OCI-LY7 (cell line): ENCODE measurements at regions not wholly inside any gene's neighbourhood (a gene's known extent, or its start where the extent isn't known, plus 50 kb on each side); places are given as distances from the start of the nearest gene placed in this dataset.

Experiments
- BruUV-seq: library from RNA; stranded (reverse); fragments of 400-500 nt; replicated peaks from 2 replicates; lab custom pipeline; 2021; lab: Mats Ljungman, UMichigan
- CTCF ChIA-PET: fragments of 300-600 bp; sonication (Branson Sonifier 250); formaldehyde crosslinking; loops from one replicate; lab custom pipeline; 2022; ENCODE audit warnings: antibody characterized with exemption; ENCODE audit not compliant: unreplicated experiment; lab: Charles Lee
- POLR2A ChIA-PET: fragments of 300-600 bp; sonication (Branson Sonifier 250); formaldehyde crosslinking; loops from one replicate; lab custom pipeline; 2022; ENCODE audit warnings: antibody characterized with exemption; lab: Charles Lee
- DNase-seq: peaks from one replicate; pipeline ENCODE4 v3.0.0-alpha.2; 2015; ENCODE audit warnings: low spot score
- H2AFZ ChIP-seq: fragments of 200-600 bp; sonication (generic), shearing (Covaris generic); 2 replicates; pipeline ENCODE4 v1.6.1; 2014; ENCODE audit warnings: mild to moderate bottlenecking, antibody characterized with exemption, low read length, moderate library complexity
- H3K27ac ChIP-seq: fragments of 200-600 bp; sonication (generic); 2 replicates; pipeline ENCODE4 v1.5.1; 2014; ENCODE audit warnings: mixed run types, low read depth, mild to moderate bottlenecking, moderate library complexity, low read length, inconsistent platforms; ENCODE audit not compliant: poor library complexity, severe bottlenecking
- H3K36me3 ChIP-seq: fragments of 200-600 bp; sonication (generic); 2 replicates; pipeline ENCODE4 v1.6.1; 2014; ENCODE audit warnings: mild to moderate bottlenecking, antibody characterized with exemption, low read length, moderate library complexity, mixed read lengths; ENCODE audit not compliant: insufficient read depth
- H3K4me1 ChIP-seq: fragments of 200-600 bp; sonication (generic); 2 replicates; pipeline ENCODE4 v1.5.1; 2014; ENCODE audit warnings: mild to moderate bottlenecking, low read length; ENCODE audit not compliant: insufficient read depth, poor library complexity, severe bottlenecking
- H3K4me2 ChIP-seq: fragments of 200-600 bp; sonication (generic); 2 replicates; pipeline ENCODE4 v1.6.1; 2014; ENCODE audit warnings: mild to moderate bottlenecking, low read length
- H3K4me3 ChIP-seq: fragments of 200-600 bp; sonication (generic); 2 replicates; pipeline ENCODE4 v1.5.1; 2014; ENCODE audit warnings: mild to moderate bottlenecking, low read depth, low read length; ENCODE audit not compliant: poor library complexity, severe bottlenecking
- H3K79me2 ChIP-seq: fragments of 200-600 bp; sonication (generic); 2 replicates; pipeline ENCODE4 v1.6.1; 2016; ENCODE audit warnings: low read depth, mild to moderate bottlenecking, low read length, moderate library complexity, mixed read lengths; ENCODE audit not compliant: insufficient read depth
- H3K9me2 ChIP-seq: fragments of 200-600 bp; sonication (generic); 2 replicates; pipeline ENCODE4 v1.6.1; 2016; ENCODE audit warnings: mild to moderate bottlenecking, low read length, mixed read lengths; ENCODE audit not compliant: insufficient read depth
- H3K9me3 ChIP-seq: fragments of 200-600 bp; sonication (generic); 2 replicates; pipeline ENCODE4 v1.6.1; 2014; ENCODE audit warnings: mild to moderate bottlenecking, mixed run types, low read length, mixed read lengths
- H4K20me1 ChIP-seq: fragments of 200-600 bp; sonication (generic); 2 replicates; pipeline ENCODE4 v1.6.1; 2014; ENCODE audit warnings: mild to moderate bottlenecking, antibody characterized with exemption, low read length, moderate library complexity, mixed read lengths; ENCODE audit not compliant: insufficient read depth
- EZH2phosphoT487 ChIP-seq: fragments of 200-600 bp; sonication (generic); IDR thresholded peaks from 2 replicates; pipeline ENCODE4 v1.6.1; 2018; ENCODE audit warnings: low read depth, borderline replicate concordance, mild to moderate bottlenecking, mixed run types, antibody characterized with exemption, low read length, moderate library complexity, mixed read lengths
- intact Hi-C: fragments of 100-400 bp; cut with micrococcal nuclease; formaldehyde crosslinking; loops from one replicate; pipeline ENCODE4 v1.10.0; 2022; ENCODE audit not compliant: unreplicated experiment
- TF ChIP-seq, protein P1 (sequence below): fragments of 200-600 bp; sonication (generic); conservative IDR thresholded peaks from 2 replicates; pipeline ENCODE4 v1.5.1; 2014; ENCODE audit warnings: mild to moderate bottlenecking, antibody characterized with exemption, low read length, moderate library complexity, mixed read lengths

- POLR2A ChIA-PET, result interaction anchor here (1.2 kb wide), 1 partner anchor 10 kb away, joined by 3 read pairs; no protein-coding TSS in a partner anchor
- Histone ChIP-seq H3K27ac (no peak overlapping the region), H3K4me3 (no peak overlapping the region), H3K36me3 (no peaks in the 10 kb centered on the region), H3K4me1 (no peaks in the 10 kb centered on the region), H3K79me2 (no peaks in the 10 kb centered on the region), H3K4me2 (no peak overlapping the region), H3K9me2 (no peaks in the 10 kb centered on the region), H3K9me3 (peaks cover 6% of the 10 kb centered on the region; the same call in 1 of the 2 replicates), H2AFZ (no peak overlapping the region), H4K20me1 (no peaks in the 10 kb centered on the region)
- TF ChIP-seq, protein P1, sequence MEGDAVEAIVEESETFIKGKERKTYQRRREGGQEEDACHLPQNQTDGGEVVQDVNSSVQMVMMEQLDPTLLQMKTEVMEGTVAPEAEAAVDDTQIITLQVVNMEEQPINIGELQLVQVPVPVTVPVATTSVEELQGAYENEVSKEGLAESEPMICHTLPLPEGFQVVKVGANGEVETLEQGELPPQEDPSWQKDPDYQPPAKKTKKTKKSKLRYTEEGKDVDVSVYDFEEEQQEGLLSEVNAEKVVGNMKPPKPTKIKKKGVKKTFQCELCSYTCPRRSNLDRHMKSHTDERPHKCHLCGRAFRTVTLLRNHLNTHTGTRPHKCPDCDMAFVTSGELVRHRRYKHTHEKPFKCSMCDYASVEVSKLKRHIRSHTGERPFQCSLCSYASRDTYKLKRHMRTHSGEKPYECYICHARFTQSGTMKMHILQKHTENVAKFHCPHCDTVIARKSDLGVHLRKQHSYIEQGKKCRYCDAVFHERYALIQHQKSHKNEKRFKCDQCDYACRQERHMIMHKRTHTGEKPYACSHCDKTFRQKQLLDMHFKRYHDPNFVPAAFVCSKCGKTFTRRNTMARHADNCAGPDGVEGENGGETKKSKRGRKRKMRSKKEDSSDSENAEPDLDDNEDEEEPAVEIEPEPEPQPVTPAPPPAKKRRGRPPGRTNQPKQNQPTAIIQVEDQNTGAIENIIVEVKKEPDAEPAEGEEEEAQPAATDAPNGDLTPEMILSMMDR, result no peak
- no peak for TF ChIP-seq EZH2phosphoT487
- DNase-seq, result no peak
- no TSS peak for BruUV-seq
- CTCF ChIA-PET, result no interaction called here
- intact Hi-C loops, result no loop called here
Observed at GRCh38 chr13:58434943-58435342, 803.4 kb downstream of the PCDH17 start.

- ChIA-PET POLR2A (no interaction called here), CTCF (no interaction called here)
- H3K4me1 ChIP-seq, result no peaks in the 10 kb centered on the region
- H3K9me3 ChIP-seq, result no peaks in the 10 kb centered on the region
- intact Hi-C loops, result no loop called here
- no peak overlapping the region for H3K4me3 ChIP-seq
- BruUV-seq, result no TSS peak
- H2AFZ ChIP-seq, result no peak overlapping the region
- H3K4me2 ChIP-seq, result no peak overlapping the region
- no peaks in the 10 kb centered on the region for H3K79me2 ChIP-seq
- no peaks in the 10 kb centered on the region for H4K20me1 ChIP-seq
- H3K9me2 ChIP-seq, result no peaks in the 10 kb centered on the region
- no peaks in the 10 kb centered on the region for H3K36me3 ChIP-seq
- H3K27ac ChIP-seq, result no peak overlapping the region
- DNase-seq, result no peak
- TF ChIP-seq EZH2phosphoT487, result no peak
Observed at GRCh38 chr13:58437427-58437826, 805.9 kb downstream of the PCDH17 start.

GRCh38 chr13:58446979-58447378 lies 815.4 kb downstream of the PCDH17 start:
- no peaks in the 10 kb centered on the region for H3K79me2 ChIP-seq
- TF ChIP-seq, protein P1, result no peak
- no peak for TF ChIP-seq EZH2phosphoT487
- H3K4me1 ChIP-seq, result no peaks in the 10 kb centered on the region
- H3K4me2 ChIP-seq, result no peak overlapping the region
- H4K20me1 ChIP-seq, result no peaks in the 10 kb centered on the region
- H2AFZ ChIP-seq, result no peak overlapping the region
- no peak overlapping the region for H3K4me3 ChIP-seq
- H3K9me2 ChIP-seq, result no peaks in the 10 kb centered on the region
- H3K9me3 ChIP-seq, result no peaks in the 10 kb centered on the region
- no TSS peak for BruUV-seq
- intact Hi-C loops, result no loop called here
- H3K27ac ChIP-seq, result no peak overlapping the region
- ChIA-PET POLR2A (no interaction called here), CTCF (no interaction called here)
- no peaks in the 10 kb centered on the region for H3K36me3 ChIP-seq
- no peak for DNase-seq
